NT2/D1 (cell line): ENCODE measurements at regions not wholly inside any gene's neighbourhood (a gene's known extent, or its start where the extent isn't known, plus 50 kb on each side); places are given as distances from the start of the nearest gene placed in this dataset.

ENCODE experiments used
- YY1 ChIP-seq: IDR thresholded peaks from 2 replicates; pipeline ENCODE4 v1.6.1; 2011; ENCODE audit not compliant: insufficient read length, insufficient read depth
- ZNF274 ChIP-seq: IDR thresholded peaks from 2 replicates; pipeline ENCODE4 v1.6.1; 2011; ENCODE audit warnings: mild to moderate bottlenecking, low read depth, low read length

- TF ChIP-seq ZNF274 = no peak
- no peak for TF ChIP-seq YY1
Measured at GRCh38 chr12:59867689-59868088, 271.9 kb downstream of the SLC16A7 start.
